ENCODE measurements at regions not wholly inside any gene's neighbourhood (a gene's known extent, or its start where the extent isn't known, plus 50 kb on each side); places are given as distances from the start of the nearest gene placed in this dataset.

DNA sequence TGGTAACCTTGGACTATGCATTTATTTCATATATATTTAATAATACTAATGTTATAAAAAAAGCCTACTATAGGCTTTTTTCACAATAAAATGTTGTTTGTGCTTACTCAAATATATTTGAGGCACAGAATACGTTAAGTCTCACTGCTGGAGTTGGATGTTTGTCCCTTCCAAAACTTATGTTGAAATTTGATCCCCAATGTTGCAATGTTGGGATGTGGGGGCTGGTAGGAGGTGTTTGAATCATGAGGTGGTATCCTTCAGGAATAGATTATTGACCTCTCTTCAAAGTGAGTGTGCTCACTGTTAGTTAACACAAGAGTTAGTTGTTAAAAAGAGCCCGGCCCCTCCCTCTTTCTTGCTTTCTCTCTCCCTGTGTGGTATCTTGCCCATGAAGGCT lies 1295.9 kb downstream of the JRKL start:
- DNase-seq, result no peak
- H3K27ac ChIP-seq (ENCODE audit: insufficient read length, low read depth, low read length), result no peak overlapping the region
- H4K5ac ChIP-seq (ENCODE audit: insufficient read length, low read depth, low read length), result no peak overlapping the region
- H3K4me2 ChIP-seq (ENCODE audit: insufficient read depth, insufficient read length, low read length), result no peak overlapping the region
- Mint-ChIP-seq H3K4me1 (peaks cover 14 to 17% of the 10 kb centered on the region in 2 experiments), H3K27me3 (ENCODE audit: low read depth) (no peaks in the 10 kb centered on the region), H3K9me3 (no peaks in the 10 kb centered on the region), H3K27ac (peak overlapping the region in 1 of 3 experiments; percentile 12; a peak in 2 of 7 replicates), H3K4me3 (no peak overlapping the region), H3K36me3 (ENCODE audit: insufficient read depth in 1 of 3, low read depth in 3 of 3) (no peaks in the 10 kb centered on the region)
- no peaks in the 10 kb centered on the region for H3K23me2 ChIP-seq (ENCODE audit: insufficient read length, low read depth, low read length, poor library complexity, severe bottlenecking)
- no peak overlapping the region for H3K9ac ChIP-seq (ENCODE audit: extremely low read depth, insufficient read length, low read length)
- no peak overlapping the region for H3K56ac ChIP-seq (ENCODE audit: insufficient read length, low read depth, low read length)
- peak overlapping the region; percentile 36 for H2AFZ ChIP-seq (ENCODE audit: low read length)
- no peak overlapping the region for H3K23ac ChIP-seq (ENCODE audit: insufficient read length, low read depth, low read length)
- no peak overlapping the region for H3K4ac ChIP-seq (ENCODE audit: low read depth, low read length)
- H4K20me1 ChIP-seq (ENCODE audit: control insufficient read depth, insufficient read depth, insufficient read length), result no peaks in the 10 kb centered on the region
- no peaks in the 10 kb centered on the region for H3K4me1 ChIP-seq (ENCODE audit: insufficient read depth, low read length)
- H3K14ac ChIP-seq (ENCODE audit: insufficient read depth, low read length), result no peak overlapping the region
- H2AK5ac ChIP-seq (ENCODE audit: insufficient read length, low read length), result no peak overlapping the region
- no peak overlapping the region for H3T11ph ChIP-seq (ENCODE audit: low read length)
- no peak overlapping the region for H4K8ac ChIP-seq (replicated peaks; ENCODE audit: insufficient read length, low read depth, low read length)
- H3K27me3 ChIP-seq (ENCODE audit: insufficient read depth, low read length), result no peaks in the 10 kb centered on the region
- H4K91ac ChIP-seq (ENCODE audit: insufficient read length, low read depth, low read length), result no peak overlapping the region
- WGBS (ENCODE audit: extremely low coverage, insufficient read length, low lambda C conversion rate), result no CpG with 5 or more reads among the region's 2 CpGs
- H3K79me2 ChIP-seq (ENCODE audit: insufficient read depth, low read length), result no peaks in the 10 kb centered on the region
- no peak overlapping the region for H2BK120ac ChIP-seq (ENCODE audit: low read depth, low read length, poor library complexity, severe bottlenecking)
- no peaks in the 10 kb centered on the region for H3K79me1 ChIP-seq (ENCODE audit: insufficient read depth, low read depth, low read length, poor library complexity, severe bottlenecking)
- H3K9me3 ChIP-seq (ENCODE audit: control insufficient read depth, low read depth, low read length), result no peaks in the 10 kb centered on the region
- H2BK20ac ChIP-seq (ENCODE audit: low read depth, low read length, poor library complexity, severe bottlenecking), result no peak overlapping the region
- H2BK15ac ChIP-seq (ENCODE audit: low read depth, low read length), result no peak overlapping the region
- no peak overlapping the region for H2BK5ac ChIP-seq (ENCODE audit: insufficient read length, low read length)
- no peak overlapping the region for H2BK12ac ChIP-seq (ENCODE audit: insufficient read length, low read depth, low read length)
- no peak overlapping the region for H3K18ac ChIP-seq (ENCODE audit: insufficient read length, low read depth, low read length)
- TF ChIP-seq, protein P1, sequence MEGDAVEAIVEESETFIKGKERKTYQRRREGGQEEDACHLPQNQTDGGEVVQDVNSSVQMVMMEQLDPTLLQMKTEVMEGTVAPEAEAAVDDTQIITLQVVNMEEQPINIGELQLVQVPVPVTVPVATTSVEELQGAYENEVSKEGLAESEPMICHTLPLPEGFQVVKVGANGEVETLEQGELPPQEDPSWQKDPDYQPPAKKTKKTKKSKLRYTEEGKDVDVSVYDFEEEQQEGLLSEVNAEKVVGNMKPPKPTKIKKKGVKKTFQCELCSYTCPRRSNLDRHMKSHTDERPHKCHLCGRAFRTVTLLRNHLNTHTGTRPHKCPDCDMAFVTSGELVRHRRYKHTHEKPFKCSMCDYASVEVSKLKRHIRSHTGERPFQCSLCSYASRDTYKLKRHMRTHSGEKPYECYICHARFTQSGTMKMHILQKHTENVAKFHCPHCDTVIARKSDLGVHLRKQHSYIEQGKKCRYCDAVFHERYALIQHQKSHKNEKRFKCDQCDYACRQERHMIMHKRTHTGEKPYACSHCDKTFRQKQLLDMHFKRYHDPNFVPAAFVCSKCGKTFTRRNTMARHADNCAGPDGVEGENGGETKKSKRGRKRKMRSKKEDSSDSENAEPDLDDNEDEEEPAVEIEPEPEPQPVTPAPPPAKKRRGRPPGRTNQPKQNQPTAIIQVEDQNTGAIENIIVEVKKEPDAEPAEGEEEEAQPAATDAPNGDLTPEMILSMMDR (conservative IDR thresholded peaks at IDR 0.05), result no peak
